HG03575 (cell line): ENCODE measurements at regions not wholly inside any gene's neighbourhood (a gene's known extent, or its start where the extent isn't known, plus 50 kb on each side); places are given as distances from the start of the nearest gene placed in this dataset.

ENCODE experiments used
- ATAC-seq: cut with Tn5 transposase; IDR thresholded peaks from one replicate; pipeline ENCODE4 v1.9.1; 2021; ENCODE audit not compliant: unreplicated experiment, insufficient number of reproducible peaks, low FRiP score; ENCODE audit errors: extremely low read depth

GRCh38 chr2:103605071-103605780 is 843.4 kb downstream of the TMEM182 start:
- no peak for ATAC-seq

GRCh38 chr2:103615611-103616105 is 853.8 kb downstream of the TMEM182 start:
- no peak for ATAC-seq

DNA sequence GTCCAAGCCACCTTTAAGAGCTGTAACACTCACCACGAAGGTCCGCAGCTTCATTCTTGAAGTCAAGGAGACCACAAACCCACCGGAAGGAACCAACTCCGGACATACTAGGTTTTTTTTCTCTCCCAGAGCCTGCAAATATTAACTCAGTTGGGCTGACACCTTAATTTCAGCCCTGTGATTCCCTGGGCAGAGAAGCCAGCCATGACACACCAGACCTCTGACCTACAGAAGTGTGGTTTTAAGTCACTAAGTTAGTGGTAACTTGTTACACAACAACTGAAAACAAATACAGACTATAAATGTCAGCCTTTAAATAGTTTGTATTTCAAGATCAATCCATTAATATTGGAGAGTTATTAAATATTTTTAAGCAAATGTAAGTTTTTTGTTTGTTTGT is 855.1 kb downstream of the TMEM182 start:
- no peak for ATAC-seq

DNA sequence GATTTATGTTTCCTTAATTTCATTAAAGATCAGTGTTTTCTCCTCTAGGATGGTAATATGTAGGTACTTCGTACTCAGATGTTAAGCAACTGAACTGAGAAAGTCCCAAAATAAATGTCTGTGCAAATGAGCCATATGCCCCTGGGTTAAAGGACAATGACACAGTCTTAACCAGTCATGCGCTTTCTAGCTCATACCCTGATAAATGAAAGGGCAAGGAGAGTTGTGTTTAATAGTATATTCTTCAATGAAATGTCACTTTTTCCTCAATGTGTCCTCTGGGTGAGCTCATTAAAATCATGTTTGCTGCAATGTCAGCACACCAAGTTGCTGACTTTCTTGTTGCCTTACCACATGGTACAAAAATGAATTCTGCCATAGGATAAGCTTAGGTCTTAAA is 856.3 kb downstream of the TMEM182 start:
- no peak for ATAC-seq

- ATAC-seq, result no peak
These were observed 865.5 kb downstream of the TMEM182 start for GRCh38 chr2:103627301-103627700.

DNA sequence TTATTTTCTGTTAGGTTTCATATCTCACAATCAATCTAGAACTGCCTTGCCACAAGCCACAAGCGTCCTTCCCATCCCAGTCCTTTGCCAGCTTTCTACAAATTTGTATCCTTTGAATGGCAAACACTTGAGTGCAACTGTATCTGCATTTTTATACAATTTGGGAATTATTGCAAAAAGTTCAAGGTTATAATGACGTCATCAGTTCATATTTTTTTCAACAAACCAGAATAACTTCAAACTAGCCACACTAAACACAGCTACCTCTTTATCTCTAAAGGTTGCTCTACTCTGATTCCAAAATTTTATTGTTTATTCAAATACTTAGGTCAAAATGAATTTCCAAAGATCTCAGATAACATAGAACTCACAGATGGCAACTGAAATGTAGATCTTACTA is 877.1 kb downstream of the TMEM182 start:
- no peak for ATAC-seq

DNA sequence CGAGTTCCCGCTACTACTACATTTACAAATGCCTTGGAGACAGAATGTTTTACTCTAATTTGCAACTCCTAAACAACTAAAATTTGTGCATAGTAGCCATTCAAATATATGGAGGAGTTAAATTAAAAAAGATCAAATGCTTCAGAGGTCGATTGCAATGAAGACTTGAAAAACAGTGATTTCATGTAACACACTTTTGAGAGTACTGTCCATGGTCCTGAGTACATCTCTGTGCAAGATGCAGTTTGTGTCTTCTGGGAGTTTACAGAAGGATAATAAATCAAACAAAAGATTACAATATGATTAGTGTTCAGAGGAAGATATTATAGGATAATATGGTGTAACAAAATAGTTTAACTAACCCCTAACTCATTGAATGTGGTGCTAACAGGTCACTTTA is 894.7 kb downstream of the TMEM182 start:
- no peak for ATAC-seq

- ATAC-seq, result no peak
These were observed 898.7 kb downstream of the TMEM182 start for GRCh38 chr2:103660519-103660918.

- no peak for ATAC-seq
These were observed 899.1 kb downstream of the TMEM182 start for GRCh38 chr2:103660947-103661346.

DNA sequence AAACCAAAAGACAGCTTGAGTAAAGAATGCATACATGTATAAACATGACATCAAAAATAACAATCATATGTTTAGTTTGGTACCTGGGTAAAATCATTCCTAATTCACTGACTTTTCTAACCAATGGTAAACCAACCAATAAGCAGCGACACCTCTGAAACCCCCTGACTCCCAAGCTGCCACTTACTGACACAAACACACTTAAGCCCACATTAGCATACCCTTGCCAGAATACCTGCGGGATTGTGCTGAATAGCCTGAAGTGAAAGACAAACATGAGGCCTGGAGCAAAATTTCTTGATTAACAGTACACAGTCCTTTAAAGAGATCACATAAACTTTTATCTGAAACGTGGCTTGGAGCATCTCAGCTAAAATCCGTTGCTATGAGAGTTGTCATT is 902.9 kb downstream of the TMEM182 start:
- no peak for ATAC-seq

DNA sequence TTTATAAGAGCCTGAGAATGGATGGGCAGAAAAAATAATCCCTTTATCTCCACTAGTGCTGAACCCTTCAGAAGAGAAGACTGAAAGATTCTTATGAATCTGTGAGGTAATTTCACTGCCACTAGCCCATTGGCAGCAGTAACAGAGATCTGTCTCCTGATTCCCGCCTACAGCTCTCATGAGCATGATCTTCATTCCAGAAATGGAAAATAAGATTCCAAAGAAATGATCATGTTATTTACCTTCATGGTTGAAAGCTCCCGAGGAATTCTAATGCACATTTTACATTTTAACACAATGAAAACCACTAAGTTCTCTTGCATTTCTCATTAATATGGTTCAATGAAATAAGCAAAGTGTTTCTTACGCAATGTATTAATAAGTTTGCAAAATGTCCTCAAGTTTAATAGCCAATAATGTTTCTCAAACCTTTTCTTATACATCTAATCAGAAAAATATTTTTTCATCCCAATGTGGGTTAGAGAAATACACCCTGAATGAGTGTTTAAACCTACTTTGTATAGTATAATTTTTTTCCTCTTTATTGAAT is 905.6 kb downstream of the TMEM182 start:
- ATAC-seq, result no peak

DNA sequence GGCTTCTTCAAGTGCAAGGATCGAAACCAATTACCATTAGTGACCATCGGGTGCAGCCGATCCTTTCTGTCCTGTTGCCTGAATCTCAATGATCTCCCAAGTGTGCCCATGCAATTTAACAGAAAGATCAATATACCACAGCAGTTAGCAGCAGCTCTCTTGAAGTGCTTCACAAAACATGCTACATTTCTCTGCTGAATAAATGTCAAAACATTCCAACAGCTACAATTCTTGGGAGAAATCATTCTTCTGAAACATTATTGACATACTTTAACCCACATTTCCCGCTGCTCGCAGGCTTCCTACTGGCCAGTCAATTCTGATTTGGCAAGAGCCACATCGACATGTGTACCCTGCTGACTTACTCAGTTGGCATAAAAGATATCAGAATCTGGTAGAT is 907.7 kb downstream of the TMEM182 start:
- ATAC-seq, result no peak
